NCI-H187 treated with DMSO at 0.1 percent for 48 hours (cell line): ENCODE measurements at regions not wholly inside any gene's neighbourhood (a gene's known extent, or its start where the extent isn't known, plus 50 kb on each side); places are given as distances from the start of the nearest gene placed in this dataset.
"Not testable (repeated sequence)": the region's sequence is repeated elsewhere in the genome, so short reads cannot be mapped to it uniquely, and the experiment has no call there.

ENCODE experiments used
- DNase-seq: peaks from one replicate; lab custom pipeline; 2025; lab: John Stamatoyannopoulos, UW

GRCh38 chr6:125354649-125355048 lies 52.9 kb upstream of the HDDC2 start:
- no peak for DNase-seq

- DNase-seq: no peak
Observed at GRCh38 chr6:125356884-125357283, 55.1 kb upstream of the HDDC2 start.

DNA sequence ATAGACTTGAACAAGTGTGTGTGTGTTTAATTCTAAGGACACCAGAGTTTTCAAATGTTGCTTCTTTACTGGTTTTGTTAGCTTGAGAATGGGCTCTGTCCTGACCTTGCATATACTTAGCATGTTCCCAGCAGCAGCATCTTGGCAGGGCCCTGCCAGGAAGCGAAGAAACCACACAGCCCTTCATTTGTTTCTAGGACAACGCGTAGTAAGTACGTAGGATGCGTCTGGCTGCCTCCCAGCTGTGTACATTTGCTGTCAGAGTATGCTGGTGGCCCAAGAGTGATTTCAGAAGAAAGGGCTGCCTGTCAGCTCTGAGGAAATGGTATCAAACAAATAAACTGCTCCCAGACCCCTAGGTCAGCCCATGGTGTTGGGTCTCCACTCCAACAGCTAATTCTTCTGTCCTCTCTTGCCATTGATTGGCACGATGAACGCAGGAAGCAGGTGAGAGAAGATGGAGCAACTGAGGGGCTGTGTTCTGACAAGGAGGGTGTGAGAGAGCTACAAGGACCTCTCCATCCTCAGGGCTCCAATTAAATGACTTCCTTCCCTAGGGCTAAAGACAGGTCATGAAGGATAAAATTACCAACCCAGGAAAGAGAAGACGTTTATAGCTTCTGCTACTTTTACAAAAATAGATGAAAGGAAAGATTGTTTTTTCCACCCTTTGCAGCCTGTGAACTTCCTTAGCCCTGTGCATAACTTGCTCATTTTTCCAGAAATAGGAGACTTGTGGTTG lies 55.9 kb upstream of the HDDC2 start:
- DNase-seq: no peak

GRCh38 chr6:125358898-125359297 lies 57.1 kb upstream of the HDDC2 start:
- DNase-seq: no peak

GRCh38 chr6:125361868-125362267 lies 60.1 kb upstream of the HDDC2 start:
- no peak for DNase-seq

- DNase-seq: no peak
Observed at GRCh38 chr6:125363039-125363823, 61.5 kb upstream of the HDDC2 start.

GRCh38 chr6:125363824-125364165 lies 62.0 kb upstream of the HDDC2 start:
- DNase-seq: no peak

DNA sequence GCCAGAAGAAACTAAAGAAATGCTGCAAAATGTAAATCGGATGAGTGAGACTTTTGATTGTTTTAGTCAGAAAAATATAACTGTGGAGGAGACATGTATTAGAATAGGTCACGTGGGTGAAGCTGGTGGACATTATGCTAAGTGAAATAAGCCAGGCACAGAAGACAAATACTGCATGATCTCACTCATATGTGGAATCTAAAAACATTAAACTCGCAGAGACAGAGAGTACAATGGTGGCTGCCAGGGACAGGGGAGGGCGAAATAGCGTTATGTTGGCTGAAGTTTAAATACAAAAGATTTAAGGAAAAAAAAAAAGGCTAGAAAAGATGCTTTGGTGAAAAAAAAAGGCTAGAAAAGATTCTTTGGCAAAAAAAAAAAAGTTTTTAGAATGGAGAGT lies 63.5 kb upstream of the HDDC2 start:
- DNase-seq: no peak

- no peak for DNase-seq
Observed at GRCh38 chr6:125367036-125367782, 65.4 kb upstream of the HDDC2 start.

DNA sequence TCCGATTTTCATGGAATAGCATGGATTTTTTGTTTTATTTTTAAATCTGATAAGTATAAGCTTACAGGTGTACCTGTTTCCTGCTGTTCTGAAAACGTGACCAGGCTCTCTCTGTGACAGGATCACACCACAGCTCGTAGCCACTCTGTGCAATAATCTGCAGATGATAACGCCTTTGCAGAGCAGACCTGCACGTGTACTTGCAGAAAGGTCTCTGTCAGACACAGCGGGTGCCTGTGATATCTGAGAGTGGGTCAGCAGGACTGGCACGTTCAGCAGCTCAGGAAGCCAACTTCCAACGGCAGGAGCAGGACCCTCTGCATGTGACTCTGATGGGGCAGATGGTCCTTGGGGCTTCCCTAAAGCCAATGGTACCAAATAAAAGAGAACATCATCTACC lies 68.6 kb upstream of the HDDC2 start:
- DNase-seq: no peak

DNA sequence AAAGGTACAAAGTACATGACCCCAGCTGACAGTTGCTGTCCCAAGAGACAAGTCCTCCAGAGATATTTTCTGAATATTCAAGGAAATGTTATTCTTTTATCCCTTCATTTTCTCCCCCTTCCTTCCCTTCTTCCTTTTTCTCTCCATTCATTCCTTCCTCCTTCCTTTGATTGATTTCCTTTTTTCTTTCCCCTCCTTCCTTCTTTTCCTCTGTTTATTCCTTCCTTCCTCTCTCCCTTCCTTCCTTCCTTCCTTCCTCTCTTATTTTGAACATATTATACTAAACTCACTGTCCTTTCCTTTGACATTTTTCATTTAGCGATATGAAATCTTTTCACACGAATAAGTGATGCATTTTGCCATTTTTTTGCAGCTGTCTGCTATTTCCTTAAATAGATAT lies 73.2 kb upstream of the HDDC2 start:
- no peak for DNase-seq

DNA sequence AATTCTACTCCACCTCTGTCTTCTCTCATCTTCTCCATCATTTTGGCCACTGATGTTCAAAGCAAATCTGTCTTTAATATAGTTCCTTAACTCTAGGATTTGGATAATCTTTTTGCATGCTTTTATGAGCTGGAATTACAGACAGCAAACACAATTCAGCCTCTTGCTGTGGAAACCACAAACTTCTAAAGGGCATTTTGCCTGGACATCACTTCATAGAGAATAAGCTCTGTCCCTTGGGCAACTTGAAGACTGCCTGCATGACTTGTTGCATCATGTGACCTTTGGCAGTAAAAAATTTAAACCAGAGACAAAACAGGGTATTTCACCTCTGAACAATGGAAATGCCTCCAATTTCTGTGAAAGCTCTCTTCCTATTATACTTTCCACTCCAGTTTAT lies 74.1 kb upstream of the HDDC2 start:
- DNase-seq: no peak

DNA sequence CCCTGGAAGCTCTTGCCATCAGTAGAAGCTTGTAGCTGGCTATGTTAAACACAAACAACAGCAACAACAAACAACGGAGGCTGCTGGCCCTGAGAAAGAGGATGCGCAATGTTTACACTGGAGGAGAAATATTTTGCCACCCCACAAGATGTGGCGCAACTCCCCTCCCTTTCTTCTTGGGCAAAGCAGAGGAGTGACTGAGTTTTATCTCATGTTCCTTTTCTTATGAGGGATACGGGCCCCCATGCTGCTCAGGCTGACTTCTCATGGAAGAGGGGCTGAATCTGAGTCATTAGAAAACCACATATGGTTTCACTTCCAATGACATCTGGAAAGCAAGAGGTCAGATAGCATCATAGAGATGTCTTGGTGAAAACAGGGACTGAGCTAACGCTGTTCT lies 75.9 kb upstream of the HDDC2 start:
- no peak for DNase-seq

DNA sequence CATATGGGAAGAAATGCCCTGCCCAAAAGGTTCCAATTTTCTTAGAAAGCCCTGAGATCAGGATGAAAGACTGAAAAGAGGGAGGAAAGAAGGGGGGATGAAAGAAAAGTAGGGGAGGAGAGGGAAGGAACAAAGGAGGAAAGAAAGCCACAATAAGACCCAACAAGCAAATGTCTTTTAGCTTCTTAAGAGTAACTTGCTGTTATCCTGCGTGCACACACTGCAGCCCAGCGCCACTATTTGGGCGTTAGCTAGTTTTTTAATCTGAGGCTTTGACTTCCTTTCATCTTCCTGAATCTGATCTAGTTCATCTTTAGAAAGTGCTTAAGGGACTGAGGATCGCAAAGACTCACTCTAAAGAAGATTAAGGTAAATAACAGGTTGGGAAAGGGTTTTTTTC lies 77.4 kb upstream of the HDDC2 start:
- DNase-seq: no peak

DNA sequence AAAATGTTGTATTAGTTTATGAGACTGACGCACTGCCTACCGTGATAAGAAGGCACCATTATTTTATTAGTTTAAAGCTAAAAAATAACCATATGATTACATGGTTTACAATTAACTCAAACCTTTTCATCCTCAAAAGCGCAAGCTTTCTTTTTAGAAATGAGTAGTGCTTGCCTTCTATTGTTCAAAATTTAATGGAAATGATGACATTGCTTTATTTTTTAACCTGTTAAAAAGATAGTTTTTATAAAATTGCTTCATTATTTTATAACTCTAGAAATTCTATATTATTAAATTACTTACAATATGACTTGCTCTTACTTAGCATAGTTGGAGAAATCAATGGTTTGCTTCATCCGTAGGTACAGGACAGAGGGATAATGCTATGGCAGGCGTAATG lies 78.7 kb upstream of the HDDC2 start:
- DNase-seq: no peak

DNA sequence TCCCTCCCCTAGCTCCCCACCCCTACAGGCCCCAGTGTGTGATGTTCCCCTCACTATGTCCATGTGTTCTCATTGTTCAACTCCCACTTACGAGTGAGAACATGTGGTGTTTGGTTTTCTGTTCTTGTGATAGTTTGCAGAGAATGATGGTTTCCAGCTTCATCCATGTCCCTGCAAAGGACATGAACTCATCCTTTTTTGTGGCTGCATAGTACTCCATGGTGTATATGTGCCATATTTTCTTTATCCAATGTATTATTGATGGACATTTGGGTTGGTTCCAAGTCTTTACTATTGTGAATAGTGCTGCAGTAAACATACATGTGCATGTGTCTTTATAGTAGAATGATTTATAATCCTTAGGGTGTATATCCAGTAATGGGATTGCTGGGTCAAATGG lies 84.6 kb upstream of the HDDC2 start:
- not testable (repeated sequence) for DNase-seq

GRCh38 chr6:125392682-125393081 lies 90.9 kb upstream of the HDDC2 start:
- no peak for DNase-seq

DNA sequence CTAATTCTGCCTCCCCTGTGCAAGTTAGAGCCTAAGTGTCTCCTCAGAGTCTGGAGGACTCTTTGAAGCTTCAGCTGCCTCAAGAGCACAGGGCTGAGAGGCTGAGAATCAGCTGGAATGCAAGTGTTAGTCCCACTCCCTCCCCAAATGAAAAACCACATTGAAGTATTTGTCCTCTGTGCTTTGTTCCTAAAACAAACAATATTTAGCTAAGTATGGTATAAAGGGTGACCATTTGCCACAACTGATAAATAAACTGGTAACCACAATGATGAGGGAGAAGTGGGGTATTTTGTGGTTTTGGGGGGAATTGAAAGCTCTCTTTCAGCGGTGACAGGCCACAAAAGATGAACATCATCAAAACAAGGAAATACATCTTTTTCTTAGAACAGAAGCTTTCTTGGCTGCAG lies 91.7 kb upstream of the HDDC2 start:
- peak; percentile 47 for DNase-seq

- no peak for DNase-seq
Observed at GRCh38 chr6:125406741-125407140, 105.0 kb upstream of the HDDC2 start.

- DNase-seq: no peak
Observed at GRCh38 chr6:125414507-125414906, 112.7 kb upstream of the HDDC2 start.

DNA sequence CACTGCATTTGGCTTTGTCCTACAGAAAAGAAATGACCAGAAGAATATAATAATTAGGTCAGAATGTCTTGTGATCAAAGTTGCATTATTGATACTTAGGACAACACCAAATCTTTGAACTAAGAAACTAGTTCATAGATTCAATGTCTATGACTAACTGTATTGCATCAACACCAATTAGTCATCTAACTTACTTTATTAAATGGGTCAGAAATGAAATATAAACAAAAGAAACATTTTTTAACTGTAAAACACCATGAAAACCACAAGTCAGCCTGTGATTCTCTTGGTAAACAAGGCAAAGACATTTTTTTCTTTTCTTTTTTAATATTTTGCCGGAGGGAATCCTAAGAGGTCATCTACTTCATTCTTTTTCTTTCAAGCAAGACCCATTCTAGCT lies 114.1 kb upstream of the HDDC2 start:
- no peak for DNase-seq

DNA sequence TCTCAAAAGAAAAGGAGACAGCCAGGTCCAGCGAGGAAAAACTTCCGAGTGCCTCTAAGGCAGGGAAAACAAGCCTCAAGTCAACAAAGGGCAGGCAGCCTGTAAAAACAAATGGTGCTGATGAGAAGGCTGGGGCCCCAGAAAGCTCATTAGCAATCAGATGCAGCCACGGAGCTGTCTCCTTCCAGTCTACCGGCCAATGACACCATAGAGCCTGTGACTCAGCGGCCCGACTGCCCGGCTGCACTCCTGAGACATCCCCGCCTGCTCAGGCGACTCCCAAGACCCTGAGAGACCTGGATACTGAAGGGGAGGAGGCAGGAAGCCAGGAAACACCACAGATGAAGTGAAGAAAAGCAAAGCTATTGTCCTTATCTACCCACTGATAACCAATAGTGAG lies 120.1 kb upstream of the HDDC2 start:
- no peak for DNase-seq

DNA sequence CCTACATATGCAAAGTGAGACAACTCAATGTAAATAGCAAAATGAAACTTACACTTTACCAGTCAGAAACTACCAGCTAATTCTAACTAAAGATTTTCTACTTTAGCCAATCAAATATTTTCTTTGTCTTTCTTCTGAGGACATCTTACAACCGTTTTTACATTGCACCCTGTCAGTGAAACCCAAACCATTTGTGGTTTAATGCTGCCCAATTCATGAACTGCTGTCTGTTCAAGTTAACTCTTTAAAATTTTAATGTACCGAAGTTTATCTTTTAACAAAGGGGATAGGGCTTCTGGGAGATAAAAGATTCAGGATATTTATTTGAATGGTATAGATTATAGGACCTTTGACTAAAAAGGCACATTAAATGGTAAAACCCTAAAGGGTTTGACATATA lies 121.3 kb upstream of the HDDC2 start:
- DNase-seq: no peak
